Adrenal gland (tissue), 5 donors: ENCODE measurements at regions not wholly inside any gene's neighbourhood (a gene's known extent, or its start where the extent isn't known, plus 50 kb on each side); places are given as distances from the start of the nearest gene placed in this dataset.

Experiments
- POLR2A ChIP-seq, 2 donors: fragments of 450-650 bp; IDR thresholded peaks; one replicate each; pipeline ENCODE4 v1.6.1; 2017; ENCODE audit warnings: antibody characterized with exemption in 2 of 2, mild to moderate bottlenecking in 2 of 2, moderate library complexity in 1 of 2
- TF ChIP-seq, protein P1 (sequence below), 6 experiments: fragments of 450-650 bp in 4 of 6; fragments of 200-600 bp in 2 of 6; sonication (generic) in 1 of 6; IDR thresholded peaks; 1 replicate in 5 of 6; 2 replicates in 1 of 6; pipeline versions ENCODE4 v1.5.1 to v1.8.0; 2016 to 2021; ENCODE audit warnings: antibody characterized with exemption in 6 of 6, mild to moderate bottlenecking in 2 of 6, moderate library complexity in 1 of 6
- donor health status: DM: no; HTN: no; CAD: no.

DNA sequence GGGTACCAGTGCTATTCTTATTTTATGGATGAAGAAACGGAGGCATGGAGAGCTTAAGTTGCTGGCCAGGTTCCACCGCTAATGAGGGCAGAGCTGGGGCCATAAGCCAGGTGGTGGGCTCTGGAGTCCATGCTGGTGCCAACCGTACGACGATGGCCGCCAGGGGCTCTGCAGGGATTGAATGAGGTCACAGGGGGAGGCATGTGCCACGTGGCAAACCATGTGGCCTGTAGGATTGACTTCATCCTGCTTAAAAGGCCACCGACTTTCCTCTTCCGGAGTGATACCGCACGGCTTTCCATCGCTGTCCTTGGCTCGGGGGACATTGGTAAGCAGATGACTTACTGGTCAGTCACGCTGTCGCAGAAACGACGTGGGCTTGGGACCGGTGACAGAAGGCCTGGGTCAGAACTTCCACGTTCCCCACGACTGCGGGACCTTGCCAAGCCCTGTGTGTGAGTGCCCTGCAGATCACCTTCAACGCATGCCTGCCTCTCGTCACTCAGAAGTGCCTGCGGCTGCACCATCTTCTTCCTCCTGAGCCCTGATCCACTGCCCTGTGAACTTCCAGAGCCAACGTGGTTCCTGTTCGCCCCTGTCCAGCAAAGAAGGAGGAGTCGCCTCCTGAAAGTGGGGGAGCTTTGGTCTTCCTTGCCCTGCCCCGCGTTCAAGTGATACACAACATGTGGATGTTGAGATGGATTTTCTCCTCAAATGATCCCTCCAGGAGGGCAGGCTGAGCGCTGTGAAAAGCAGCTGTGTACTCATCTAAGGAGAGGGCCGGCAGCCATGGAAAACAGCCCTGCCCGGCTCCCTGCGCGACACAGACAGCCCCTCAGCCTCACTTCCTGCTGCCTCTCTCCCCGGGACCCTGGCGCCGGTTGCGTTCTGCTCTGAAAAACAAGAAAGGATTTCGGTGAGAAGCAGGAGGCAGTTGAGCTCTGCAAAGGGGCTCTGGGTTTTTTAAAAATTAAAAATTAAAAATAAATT, 176.7 kb downstream of the C16orf95 start:
- TF ChIP-seq POLR2A (IDR thresholded peaks at IDR 0.05): no peak
- TF ChIP-seq, protein P1, sequence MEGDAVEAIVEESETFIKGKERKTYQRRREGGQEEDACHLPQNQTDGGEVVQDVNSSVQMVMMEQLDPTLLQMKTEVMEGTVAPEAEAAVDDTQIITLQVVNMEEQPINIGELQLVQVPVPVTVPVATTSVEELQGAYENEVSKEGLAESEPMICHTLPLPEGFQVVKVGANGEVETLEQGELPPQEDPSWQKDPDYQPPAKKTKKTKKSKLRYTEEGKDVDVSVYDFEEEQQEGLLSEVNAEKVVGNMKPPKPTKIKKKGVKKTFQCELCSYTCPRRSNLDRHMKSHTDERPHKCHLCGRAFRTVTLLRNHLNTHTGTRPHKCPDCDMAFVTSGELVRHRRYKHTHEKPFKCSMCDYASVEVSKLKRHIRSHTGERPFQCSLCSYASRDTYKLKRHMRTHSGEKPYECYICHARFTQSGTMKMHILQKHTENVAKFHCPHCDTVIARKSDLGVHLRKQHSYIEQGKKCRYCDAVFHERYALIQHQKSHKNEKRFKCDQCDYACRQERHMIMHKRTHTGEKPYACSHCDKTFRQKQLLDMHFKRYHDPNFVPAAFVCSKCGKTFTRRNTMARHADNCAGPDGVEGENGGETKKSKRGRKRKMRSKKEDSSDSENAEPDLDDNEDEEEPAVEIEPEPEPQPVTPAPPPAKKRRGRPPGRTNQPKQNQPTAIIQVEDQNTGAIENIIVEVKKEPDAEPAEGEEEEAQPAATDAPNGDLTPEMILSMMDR (IDR thresholded peaks at IDR 0.05): no peak
